HG03103 (cell line): ENCODE measurements at regions not wholly inside any gene's neighbourhood (a gene's known extent, or its start where the extent isn't known, plus 50 kb on each side); places are given as distances from the start of the nearest gene placed in this dataset.
A peak's percentile ranks its signal among the peaks of the same experiment; 100 is the strongest.

ENCODE experiments used
- ATAC-seq: cut with Tn5 transposase; IDR thresholded peaks from one replicate; pipeline ENCODE4 v1.9.1; 2021; ENCODE audit warnings: low read depth; ENCODE audit not compliant: unreplicated experiment

- ATAC-seq, result no peak
These were observed 991.6 kb upstream of the TMEM132C start for GRCh38 chr12:127275416-127275815.

DNA sequence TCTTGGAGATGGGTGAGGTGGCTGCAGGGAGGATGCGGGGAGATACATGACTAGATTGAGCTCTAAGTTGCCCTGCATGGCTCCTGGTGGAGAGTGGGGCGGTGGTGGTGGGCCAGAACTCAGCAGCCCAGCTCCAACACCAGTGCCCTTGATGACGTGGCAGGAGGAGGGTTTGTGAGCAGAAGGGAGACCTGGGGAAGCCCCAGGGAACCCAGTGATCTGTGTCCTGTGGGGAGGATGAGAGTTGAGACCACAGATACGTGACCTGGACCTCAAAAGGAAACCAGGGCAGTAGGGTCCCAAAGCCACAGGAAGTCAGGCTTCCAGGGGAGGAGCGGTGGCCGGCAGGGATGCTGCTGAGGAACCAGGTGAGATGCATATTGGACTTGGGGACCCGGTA is 989.1 kb upstream of the TMEM132C start:
- ATAC-seq, result no peak

DNA sequence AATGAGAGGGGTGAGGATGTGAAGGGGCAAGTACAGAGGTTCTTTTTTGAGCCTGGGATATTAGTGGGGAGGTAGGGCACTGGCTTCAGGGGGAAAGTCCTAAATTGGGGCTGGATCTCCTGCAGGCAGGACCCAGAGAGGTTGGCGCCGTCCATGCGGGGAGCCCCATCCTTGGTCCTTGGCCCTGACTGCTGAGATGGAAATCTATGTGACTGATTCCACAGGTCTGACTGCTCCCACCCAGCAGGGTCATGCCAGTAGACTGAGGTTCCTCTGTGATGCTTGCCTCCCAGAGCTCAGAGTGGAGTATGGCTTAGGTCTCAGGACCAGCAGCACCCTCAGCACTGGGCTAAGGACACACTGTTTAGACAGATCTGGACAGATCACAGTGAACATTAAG is 988.6 kb upstream of the TMEM132C start:
- no peak for ATAC-seq

GRCh38 chr12:127280393-127281275 is 986.3 kb upstream of the TMEM132C start:
- peak; percentile 73 for ATAC-seq

DNA sequence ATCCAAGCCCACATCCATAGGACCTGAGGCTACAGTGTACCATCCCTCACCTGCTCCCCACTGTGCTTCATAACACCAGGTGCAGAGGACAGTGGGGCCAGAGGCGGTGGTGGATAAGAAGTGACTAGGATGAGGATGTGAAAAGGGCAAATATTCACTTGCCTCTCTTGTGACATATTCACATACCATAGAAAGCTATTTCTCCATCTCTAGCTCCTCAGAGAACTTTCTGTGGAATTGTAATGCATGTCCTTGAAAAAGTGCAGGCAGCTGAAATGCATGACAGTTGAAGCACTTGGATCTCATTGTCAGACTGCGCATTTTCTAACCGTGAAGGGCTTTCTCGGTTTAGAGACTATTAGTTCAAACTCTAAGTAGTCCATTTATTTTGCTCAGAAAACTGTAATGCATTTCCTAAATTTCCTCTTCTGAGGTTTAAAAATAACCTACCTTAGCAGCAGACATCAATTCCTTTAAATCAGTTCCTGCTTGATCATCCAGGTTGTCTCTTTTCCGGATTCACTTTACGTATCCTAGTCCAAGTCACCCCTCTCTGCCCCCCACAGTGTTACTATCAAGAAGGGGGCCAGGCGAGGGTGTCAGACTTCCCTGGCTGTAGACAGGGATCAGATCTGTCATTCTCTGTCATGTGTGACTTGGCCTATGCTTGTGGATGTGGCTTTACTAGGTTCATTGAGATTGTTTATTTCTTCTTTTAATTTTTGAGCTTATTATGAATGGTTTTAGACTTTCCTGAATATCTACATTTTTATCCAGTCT is 984.0 kb upstream of the TMEM132C start:
- ATAC-seq, result no peak

DNA sequence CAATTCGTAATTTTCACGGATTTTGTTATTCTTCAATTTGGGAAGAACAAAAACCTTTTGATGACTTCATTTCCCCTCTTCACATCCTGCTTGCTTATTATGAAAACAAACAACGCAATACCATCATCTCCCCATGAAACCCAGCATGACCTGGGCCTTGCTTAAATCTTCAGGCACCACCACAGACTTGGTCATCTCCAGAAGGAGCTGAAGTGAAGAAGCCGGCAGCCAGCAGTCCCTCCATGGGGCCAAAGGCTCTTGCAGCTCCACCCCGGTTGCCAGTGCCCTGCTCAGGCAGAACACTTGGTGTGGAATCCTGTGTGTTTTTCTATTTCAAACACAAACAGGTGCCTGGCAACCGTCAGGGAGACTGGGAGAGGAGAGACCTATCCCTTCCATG is 982.9 kb upstream of the TMEM132C start:
- no peak for ATAC-seq

DNA sequence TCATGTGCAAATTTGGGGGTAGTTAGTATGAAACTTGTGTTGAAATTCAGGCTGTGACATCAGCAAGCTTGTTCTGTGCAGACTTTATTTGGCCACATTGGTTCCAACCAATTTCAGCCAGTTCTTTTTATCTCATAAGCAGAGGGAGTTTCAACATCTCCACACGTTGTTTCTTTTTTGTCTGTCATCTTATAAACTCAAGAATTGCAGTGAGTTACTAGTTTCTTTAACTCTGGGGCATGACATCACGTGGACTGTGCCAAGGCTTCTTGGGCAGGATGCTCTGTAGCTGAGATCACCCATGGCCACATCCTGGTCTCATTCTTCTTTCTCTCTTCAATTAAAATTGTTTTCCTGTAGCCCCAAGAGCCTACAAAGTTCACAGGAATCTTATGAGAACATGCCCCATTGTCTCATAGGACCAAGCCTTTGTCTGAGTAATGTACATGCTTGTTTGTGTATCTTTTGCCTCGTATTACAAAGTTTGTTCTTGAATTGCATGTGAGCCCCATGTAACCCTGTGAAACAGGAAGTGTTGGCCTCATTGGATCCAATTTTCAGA is 982.0 kb upstream of the TMEM132C start:
- no peak for ATAC-seq

DNA sequence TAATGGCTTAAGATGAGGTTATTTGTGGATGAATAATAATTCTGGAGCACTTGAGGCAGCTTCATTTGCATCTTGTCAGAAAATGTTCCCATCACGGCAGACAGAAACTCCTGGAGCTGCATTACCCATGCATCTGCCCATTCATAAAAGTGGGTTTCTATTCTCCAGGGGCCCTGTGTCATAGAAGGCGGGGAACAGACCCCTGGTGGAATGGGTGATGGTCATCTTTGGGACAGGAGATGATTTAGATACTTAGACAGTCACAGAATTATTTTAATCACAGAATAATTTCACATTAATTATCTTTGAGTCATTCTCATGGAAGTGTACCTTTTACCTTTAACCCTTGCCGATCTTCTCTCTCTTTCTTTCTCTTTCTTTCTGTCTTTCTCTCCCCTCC is 980.7 kb upstream of the TMEM132C start:
- ATAC-seq, result no peak

DNA sequence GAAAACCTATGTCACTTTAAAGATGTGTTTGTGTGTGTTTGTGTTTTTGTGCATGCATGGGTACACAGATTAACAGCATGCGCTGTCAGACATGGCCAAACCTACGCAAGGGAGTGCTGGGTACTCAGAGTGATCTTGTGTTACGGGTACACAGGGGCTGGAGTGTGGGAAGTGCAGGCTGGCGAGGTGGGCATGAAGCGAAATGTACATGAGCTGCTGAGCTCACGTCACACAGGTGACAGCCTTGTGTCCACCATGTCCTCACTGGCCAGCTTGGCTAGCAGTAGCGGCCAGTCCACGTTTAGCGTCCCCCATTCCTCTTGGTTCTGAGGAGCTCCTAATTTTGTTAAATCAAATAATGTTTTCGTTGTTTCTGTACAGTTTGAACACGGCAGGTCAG is 979.7 kb upstream of the TMEM132C start:
- ATAC-seq, result no peak

DNA sequence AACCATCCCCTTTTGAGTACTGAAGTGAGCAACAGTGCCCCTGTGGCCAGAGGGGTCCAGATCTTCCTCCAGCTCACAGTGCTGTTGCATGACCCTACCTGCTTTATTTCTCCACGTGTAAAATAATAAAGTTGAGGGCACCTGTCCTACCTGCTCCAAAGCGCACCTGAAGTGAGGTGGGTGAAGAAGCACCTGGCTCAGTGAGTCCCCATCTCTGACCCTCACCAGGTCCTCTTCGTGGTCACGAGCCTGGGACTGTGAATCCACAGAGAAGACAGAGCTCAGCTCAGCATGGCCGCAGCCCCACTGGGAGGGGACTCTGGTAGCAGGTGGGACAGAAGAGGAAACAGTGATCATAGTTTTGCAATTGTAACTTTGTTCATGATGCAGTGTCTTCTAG is 976.7 kb upstream of the TMEM132C start:
- no peak for ATAC-seq

DNA sequence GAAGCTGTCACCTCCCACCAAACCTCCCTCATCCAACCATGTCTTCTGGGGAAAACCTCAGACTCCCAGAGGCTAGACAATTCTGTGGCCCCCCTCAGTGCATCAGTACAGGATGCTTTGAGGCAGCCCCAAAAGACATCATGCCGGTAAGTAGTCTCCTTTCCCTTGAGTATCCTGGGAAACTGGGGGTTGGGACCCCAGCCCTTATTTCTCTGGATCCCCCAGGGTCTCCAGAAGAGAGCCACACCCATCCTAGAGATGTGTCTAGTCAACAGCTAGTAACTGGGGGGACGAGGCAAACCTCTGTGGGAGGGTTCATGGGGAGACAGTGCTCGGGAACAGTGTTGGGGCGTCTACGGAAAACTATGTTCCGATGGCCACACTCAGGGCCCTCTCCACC is 974.2 kb upstream of the TMEM132C start:
- ATAC-seq, result no peak

GRCh38 chr12:127293507-127294310 is 973.3 kb upstream of the TMEM132C start:
- ATAC-seq, result peak; percentile 86

DNA sequence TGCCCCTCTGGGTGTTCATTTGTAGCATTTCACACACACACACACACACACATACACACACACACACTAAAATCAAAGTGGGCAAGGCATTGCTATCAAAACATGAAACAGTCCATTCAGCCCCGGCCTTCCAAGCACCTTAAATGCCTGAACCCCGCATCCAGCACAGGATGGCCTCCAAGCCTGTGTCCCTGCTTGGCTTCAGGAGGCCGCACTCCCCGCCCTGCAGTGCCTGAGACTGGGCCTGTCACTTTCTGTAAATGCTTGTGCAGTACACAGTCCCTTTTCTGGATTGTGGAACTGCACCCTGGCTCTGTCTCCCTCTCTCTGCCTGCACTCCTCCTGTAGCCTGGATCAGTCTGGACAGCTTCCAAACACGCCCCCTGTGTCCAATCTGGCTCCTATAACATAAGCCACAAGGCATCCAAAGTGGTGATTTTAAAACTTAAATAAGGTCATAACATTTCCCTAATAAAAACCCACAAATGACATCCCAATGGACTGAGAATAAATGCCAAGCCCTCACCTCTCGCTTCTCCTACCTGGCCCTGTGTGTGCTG is 972.2 kb upstream of the TMEM132C start:
- no peak for ATAC-seq

DNA sequence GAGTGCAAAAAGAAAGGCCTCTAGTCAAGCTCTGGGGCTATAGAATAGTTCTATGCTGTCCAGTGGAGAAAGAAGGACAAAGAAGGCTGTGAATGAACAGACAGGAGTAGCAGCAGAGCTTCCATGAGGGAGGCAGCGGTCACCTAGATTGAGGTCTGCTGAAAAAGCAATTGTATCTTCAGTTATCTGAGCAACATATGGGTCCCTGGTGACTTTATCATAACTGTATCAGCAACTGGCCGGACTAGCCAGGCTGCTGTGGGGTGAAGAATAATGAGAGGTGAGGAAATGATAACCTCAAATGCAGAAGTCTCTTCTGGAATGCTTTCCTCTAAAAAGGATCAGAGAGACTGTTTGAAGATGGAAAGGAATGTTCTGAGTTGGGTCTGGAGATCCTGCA is 971.3 kb upstream of the TMEM132C start:
- no peak for ATAC-seq

- ATAC-seq, result no peak
These were observed 970.4 kb upstream of the TMEM132C start for GRCh38 chr12:127296591-127296990.

DNA sequence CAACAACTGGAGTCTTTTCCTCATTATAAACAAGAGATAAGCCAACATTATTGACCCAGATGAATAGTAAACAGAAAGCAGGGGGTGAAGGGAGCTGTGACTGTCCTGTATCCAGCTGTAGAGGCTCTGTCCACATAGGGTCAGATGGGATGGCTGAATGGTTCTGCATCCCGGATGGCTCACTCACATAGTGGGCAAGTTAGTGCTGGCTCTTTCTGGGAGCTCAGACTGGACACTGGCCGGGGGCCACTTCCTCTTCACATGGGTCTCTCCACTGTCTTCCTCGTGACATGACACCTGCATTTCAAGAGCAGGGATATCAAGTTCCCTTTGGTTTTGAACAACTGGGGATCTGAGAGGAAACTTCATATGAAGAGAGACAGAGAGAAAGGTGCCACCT is 969.6 kb upstream of the TMEM132C start:
- no peak for ATAC-seq

GRCh38 chr12:127300075-127300474 is 966.9 kb upstream of the TMEM132C start:
- ATAC-seq, result no peak

DNA sequence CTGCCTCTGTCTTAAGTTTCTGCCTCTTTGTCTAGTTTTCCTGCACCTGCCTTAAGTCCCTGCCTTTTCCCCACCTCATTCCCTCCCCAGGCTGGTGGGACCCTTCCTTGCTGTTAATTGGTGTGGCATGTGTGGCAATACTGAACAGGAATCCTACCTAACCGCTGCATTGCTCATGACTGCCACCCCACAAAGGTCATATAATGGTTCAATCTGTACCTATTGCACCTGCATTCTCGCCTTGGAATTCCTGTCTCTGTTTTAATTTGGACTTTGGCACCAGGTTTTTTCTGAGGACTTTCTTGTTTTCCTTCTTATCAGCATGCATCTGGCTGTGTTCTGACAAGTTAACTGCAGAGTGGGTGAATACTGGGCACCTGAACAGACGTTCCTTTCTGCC is 966.2 kb upstream of the TMEM132C start:
- no peak for ATAC-seq

- no peak for ATAC-seq
These were observed 965.1 kb upstream of the TMEM132C start for GRCh38 chr12:127301876-127302275.
